GM12878 (cell line): ENCODE measurements at regions not wholly inside any gene's neighbourhood (a gene's known extent, or its start where the extent isn't known, plus 50 kb on each side); places are given as distances from the start of the nearest gene placed in this dataset.

Experiments
- ATAC-seq: fragments of 200-7000 bp; cut with Tn5 transposase; 3 replicates; pipeline ENCODE4 v1.9.1; 2020; ENCODE audit warnings: mild to moderate bottlenecking, moderate library complexity
- BruUV-seq: library from RNA; stranded (reverse); fragments of 400-500 nt; replicated peaks from 2 replicates; lab custom pipeline; 2021; lab: Mats Ljungman, UMichigan
- CTCF ChIA-PET: fragments of 300-600 bp; sonication (Branson Sonifier 250); formaldehyde crosslinking; extraction: SDS; loops from one replicate; lab custom pipeline; 2021; ENCODE audit warnings: inconsistent platforms; lab: Yijun Ruan, JAX
- POLR2A ChIA-PET: fragments of 350-600 bp; formaldehyde crosslinking; extraction: SDS; loops from one replicate; lab custom pipeline; 2021; ENCODE audit warnings: inconsistent platforms; lab: Charles Lee
- RAD21 ChIA-PET: fragments of 300-600 bp; sonication (Branson Sonifier 250); formaldehyde crosslinking; loops from one replicate; lab custom pipeline; 2023; ENCODE audit warnings: antibody characterized with exemption; ENCODE audit not compliant: unreplicated experiment; lab: Charles Lee
- SMC1A ChIA-PET: fragments of 300-600 bp; sonication (Branson Sonifier 250); formaldehyde crosslinking; loops from one replicate; lab custom pipeline; 2023; ENCODE audit not compliant: unreplicated experiment, uncharacterized antibody; lab: Charles Lee
- DNase-seq: peaks from one replicate; pipeline ENCODE4 v3.0.0-alpha.2; 2011; ENCODE audit warnings: low read depth, low spot score
- FAIRE-seq: peaks from 3 replicates; lab custom pipeline; 2011; peaks lifted over from hg19 to GRCh38; lab: Jason Lieb, UNC
- H2AFZ ChIP-seq: 2 replicates; pipeline ENCODE4 v1.6.0; 2011; ENCODE audit warnings: low read depth, low read length, control low read depth; ENCODE audit not compliant: control insufficient read depth
- H3K27ac ChIP-seq: 2 replicates; pipeline ENCODE4 v1.5.1; 2011; ENCODE audit warnings: control low read depth; ENCODE audit not compliant: control insufficient read depth, insufficient read depth
- H3K27me3 ChIP-seq, 2 experiments: replicated peaks in 1 of 2; 2 replicates each; pipeline versions ENCODE4 v1.6.0 to v1.6.1; 2011; ENCODE audit warnings: low read length in 1 of 2; ENCODE audit not compliant: control insufficient read depth in 2 of 2, insufficient read depth in 2 of 2
- H3K36me3 ChIP-seq, 2 experiments: 2 replicates each; pipeline ENCODE4 v1.5.1; 2011; ENCODE audit warnings: low read length in 1 of 2; ENCODE audit not compliant: control insufficient read depth in 2 of 2, insufficient read depth in 2 of 2
- H3K4me1 ChIP-seq: 2 replicates; pipeline ENCODE4 v1.6.1; 2011; ENCODE audit warnings: mild to moderate bottlenecking, low read length, moderate library complexity, mixed read lengths; ENCODE audit not compliant: control insufficient read depth, insufficient read depth
- H3K4me2 ChIP-seq: 2 replicates; pipeline ENCODE4 v1.6.0; 2011; ENCODE audit warnings: control low read depth; ENCODE audit not compliant: control insufficient read depth, insufficient read depth
- H3K4me3 ChIP-seq: fragments of 200-600 bp; sonication (generic); 2 replicates; pipeline ENCODE4 v1.5.1; 2016
- H3K79me2 ChIP-seq: 2 replicates; pipeline ENCODE4 v1.6.0; 2011; ENCODE audit warnings: low read length; ENCODE audit not compliant: control insufficient read depth, insufficient read depth
- H3K9ac ChIP-seq: 2 replicates; pipeline ENCODE4 v1.8.0; 2011; ENCODE audit warnings: low read length, control low read depth, mixed read lengths; ENCODE audit not compliant: control insufficient read depth, insufficient read depth
- H3K9me3 ChIP-seq: replicated peaks from 3 replicates; pipeline ENCODE4 v1.5.1; 2011; ENCODE audit warnings: mild to moderate bottlenecking, low read length; ENCODE audit not compliant: control insufficient read depth, insufficient read depth
- H4K20me1 ChIP-seq: 2 replicates; pipeline ENCODE4 v1.6.0; 2011; ENCODE audit not compliant: control insufficient read depth, insufficient read depth
- CUX1 ChIP-seq: IDR thresholded peaks from 2 replicates; pipeline ENCODE4 v1.6.1; 2012; ENCODE audit warnings: improper control_type of control experiment, low read depth, low read length; ENCODE audit not compliant: insufficient replicate concordance
- DPF2 ChIP-seq: fragments of 450-650 bp; IDR thresholded peaks from 2 replicates; pipeline ENCODE4 v1.6.1; 2017; ENCODE audit warnings: mild to moderate bottlenecking
- E2F8 ChIP-seq: fragments of 450-650 bp; IDR thresholded peaks from 2 replicates; pipeline ENCODE4 v1.6.1; 2018; ENCODE audit warnings: mild to moderate bottlenecking, low read depth, moderate library complexity; ENCODE audit not compliant: partially characterized antibody
- HSF1 ChIP-seq: fragments of 150-350 bp; IDR thresholded peaks from 2 replicates; pipeline ENCODE4 v1.6.1; 2014; ENCODE audit warnings: mild to moderate bottlenecking, low read depth, low read length
- IKZF1 ChIP-seq: fragments of 450-650 bp; conservative IDR thresholded peaks from 2 replicates; pipeline ENCODE4 v1.6.1; 2017; ENCODE audit warnings: antibody characterized with exemption, mild to moderate bottlenecking
- KAT2A ChIP-seq: conservative IDR thresholded peaks from 2 replicates; pipeline ENCODE4 v1.6.1; 2011; ENCODE audit warnings: low read depth, low read length; ENCODE audit not compliant: control insufficient read depth
- MXI1 ChIP-seq: fragments of 150-350 bp; IDR thresholded peaks from 2 replicates; pipeline ENCODE4 v1.6.1; 2011; ENCODE audit warnings: low read depth, mild to moderate bottlenecking, inconsistent platforms, low read length, improper control_type of control experiment
- NFXL1 ChIP-seq: fragments of 450-650 bp; IDR thresholded peaks from 2 replicates; pipeline ENCODE4 v1.6.1; 2017; ENCODE audit warnings: antibody characterized with exemption, mild to moderate bottlenecking, borderline replicate concordance
- POLR2A ChIP-seq: IDR thresholded peaks from 2 replicates; pipeline ENCODE4 v1.6.1; 2011; ENCODE audit warnings: low read depth, mild to moderate bottlenecking, low read length
- RB1 ChIP-seq: fragments of 450-650 bp; formaldehyde crosslinking; IDR thresholded peaks from 2 replicates; pipeline ENCODE4 v1.6.1; 2017; ENCODE audit warnings: mild to moderate bottlenecking, borderline replicate concordance
- RBBP5 ChIP-seq: fragments of 200-600 bp; sonication (generic); conservative IDR thresholded peaks from 2 replicates; pipeline ENCODE4 v1.6.1; 2016
- RUNX3 ChIP-seq: IDR thresholded peaks from 2 replicates; pipeline ENCODE4 v1.6.1; 2012; ENCODE audit warnings: low read length, inconsistent platforms
- SIN3A ChIP-seq: IDR thresholded peaks from 2 replicates; pipeline ENCODE4 v1.6.1; 2012; ENCODE audit warnings: low read depth, low read length, improper control_type of control experiment
- SMARCA5 ChIP-seq: fragments of 450-650 bp; IDR thresholded peaks from 2 replicates; pipeline ENCODE4 v1.6.1; 2017; ENCODE audit warnings: mild to moderate bottlenecking
- TBL1XR1 ChIP-seq: IDR thresholded peaks from 2 replicates; pipeline ENCODE4 v1.6.1; 2012; ENCODE audit warnings: low read depth, low read length, improper control_type of control experiment
- YBX1 ChIP-seq: fragments of 450-650 bp; IDR thresholded peaks from 2 replicates; pipeline ENCODE4 v1.6.1; 2016; ENCODE audit warnings: antibody characterized with exemption
- YY1 ChIP-seq: IDR thresholded peaks from 2 replicates; pipeline ENCODE4 v1.6.1; 2011; ENCODE audit warnings: low read depth, mild to moderate bottlenecking, low read length
- ZZZ3 ChIP-seq: IDR thresholded peaks from 2 replicates; pipeline ENCODE4 v1.6.1; 2011; ENCODE audit warnings: low read depth; ENCODE audit not compliant: control insufficient read depth, insufficient read length
- WGBS: methylation state at CpG from one replicate; pipeline ENCODE4 v1.1.6; 2016; ENCODE audit warnings: low lambda C conversion rate; ENCODE audit not compliant: insufficient replicate concordance, insufficient coverage; ENCODE audit errors: missing lambda C conversion rate; 5-methylcytosine and 5-hydroxymethylcytosine counted together
- in situ Hi-C: fragments of 300-500 bp; cut with MboI; formaldehyde crosslinking; loops from 9 replicates; pipeline ENCODE4 v1.14.3; 2018; ENCODE audit warnings: mixed read lengths
- intact Hi-C: fragments of 100-400 bp; cut with micrococcal nuclease; formaldehyde crosslinking; loops from one replicate; pipeline ENCODE4 v1.14.2; 2022; ENCODE audit not compliant: unreplicated experiment

GRCh38 chr20:39939241-39939865, 749.7 kb downstream of the MAFB start:
- no peak overlapping the region for H2AFZ ChIP-seq
- CTCF ChIA-PET, result no interaction called here
- H3K27me3 ChIP-seq, result no peaks in the 10 kb centered on the region; a peak in 1 of 4 replicates
- H3K4me1 ChIP-seq, result no peaks in the 10 kb centered on the region
- H3K4me2 ChIP-seq, result no peak overlapping the region
- RAD21 ChIA-PET, result no interaction called here
- in situ Hi-C loops, result no loop called here
- H3K9ac ChIP-seq, result no peak overlapping the region
- SMC1A ChIA-PET, result no interaction called here
- DNase-seq (no peak), FAIRE-seq (no peak), ATAC-seq (no peak)
- POLR2A ChIA-PET, result no interaction called here
- no TSS peak for BruUV-seq
- no peaks in the 10 kb centered on the region for H3K79me2 ChIP-seq
- WGBS, result 39% methylated on average over 2 of the region's 2 CpGs
- no peaks in the 10 kb centered on the region for H3K36me3 ChIP-seq
- intact Hi-C loops, result no loop called here
- no peak overlapping the region for H3K27ac ChIP-seq
- no peak overlapping the region for H3K4me3 ChIP-seq
- no peaks in the 10 kb centered on the region for H3K9me3 ChIP-seq
- H4K20me1 ChIP-seq, result no peaks in the 10 kb centered on the region
- no peak for TF ChIP-seq KAT2A
- TF ChIP-seq MXI1, result no peak
- TF ChIP-seq IKZF1, result no peak
- TF ChIP-seq SMARCA5, result no peak
- no peak for TF ChIP-seq DPF2
- no peak for TF ChIP-seq RB1
- no peak for TF ChIP-seq RUNX3
- TF ChIP-seq RBBP5, result no peak
- no peak for TF ChIP-seq TBL1XR1
- no peak for TF ChIP-seq SIN3A
- no peak for TF ChIP-seq HSF1
- no peak for TF ChIP-seq NFXL1
- TF ChIP-seq E2F8, result no peak
- no peak for TF ChIP-seq CUX1
- no peak for TF ChIP-seq YY1
- no peak for TF ChIP-seq POLR2A
- TF ChIP-seq ZZZ3, result no peak
- TF ChIP-seq YBX1, result no peak
